ENCODE measurements at regions not wholly inside any gene's neighbourhood (a gene's known extent, or its start where the extent isn't known, plus 50 kb on each side); places are given as distances from the start of the nearest gene placed in this dataset.

DNA sequence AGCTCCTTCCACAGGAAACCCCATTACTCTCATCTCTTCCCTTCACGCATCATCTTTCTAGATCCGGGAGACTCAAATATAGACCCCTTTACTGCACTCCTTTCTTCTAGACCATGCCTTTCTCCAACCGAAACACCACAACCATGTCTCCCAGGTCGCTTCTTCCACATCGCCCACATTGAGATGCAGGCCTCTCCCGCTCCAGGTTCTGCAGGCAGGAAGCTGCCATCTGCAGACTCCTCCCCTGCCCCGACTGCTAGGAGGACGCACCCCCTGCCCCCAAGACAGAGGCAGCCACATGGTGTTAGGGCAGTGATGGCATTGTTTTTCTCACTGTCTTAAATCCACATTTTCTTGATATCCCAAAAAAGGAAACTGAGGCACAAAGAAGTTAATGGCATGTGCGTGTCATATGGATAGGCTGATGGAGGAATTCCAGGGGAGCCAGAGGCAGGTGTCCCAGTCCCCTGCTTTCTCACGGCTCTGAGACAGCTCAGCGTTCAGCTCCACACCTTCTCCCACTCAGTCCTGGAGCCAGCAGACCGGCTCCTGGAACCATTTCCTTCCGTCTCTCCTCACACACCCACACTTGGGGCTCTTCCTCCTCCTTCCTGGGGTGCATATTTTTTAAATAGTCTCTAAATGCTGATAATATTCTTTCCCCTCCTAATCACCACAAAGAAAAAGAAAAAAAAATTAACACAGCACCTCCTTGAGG, 438.4 kb downstream of the EIPR1 start:
- TF ChIP-seq CTCF (IDR thresholded peaks at IDR 0.05 in 2 of 3, conservative IDR thresholded peaks at IDR 0.05 in 1 of 3; ENCODE audit: borderline replicate concordance in 1 of 3, insufficient read depth in 1 of 3, low read depth in 2 of 3, low read length in 2 of 3) (no peak), RAD21 (IDR thresholded peaks at IDR 0.05; ENCODE audit: low read depth) (no peak), SIN3A (IDR thresholded peaks at IDR 0.05; ENCODE audit: low read depth) (no peak), ZNF274 (IDR thresholded peaks at IDR 0.05; ENCODE audit: low read depth, low read length) (no peak), POLR2A (IDR thresholded peaks at IDR 0.05; ENCODE audit: borderline replicate concordance, extremely low read depth, insufficient read depth, insufficient read length) (no peak), POLR2AphosphoS5 (IDR thresholded peaks at IDR 0.05; ENCODE audit: low read depth, low read length) (no peak), EZH2phosphoT487 (IDR thresholded peaks at IDR 0.05; ENCODE audit: borderline replicate concordance) (no peak), TCF7L2 (IDR thresholded peaks at IDR 0.05; ENCODE audit: borderline replicate concordance, extremely low read depth, insufficient read depth, insufficient read length) (no peak), CEBPB (IDR thresholded peaks at IDR 0.05; ENCODE audit: low read depth) (no peak), YY1 (IDR thresholded peaks at IDR 0.05; ENCODE audit: extremely low read depth, insufficient replicate concordance, low read depth, low read length) (no peak), EZH2 (IDR thresholded peaks at IDR 0.05) (no peak), ZBTB33 (IDR thresholded peaks at IDR 0.05; ENCODE audit: extremely low read depth, insufficient replicate concordance, low read length) (no peak)
- TF ChIP-seq, protein P1, sequence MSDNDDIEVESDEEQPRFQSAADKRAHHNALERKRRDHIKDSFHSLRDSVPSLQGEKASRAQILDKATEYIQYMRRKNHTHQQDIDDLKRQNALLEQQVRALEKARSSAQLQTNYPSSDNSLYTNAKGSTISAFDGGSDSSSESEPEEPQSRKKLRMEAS (IDR thresholded peaks at IDR 0.05) = no peak

Data from HCT116 (cell line).